ENCODE measurements at regions not wholly inside any gene's neighbourhood (a gene's known extent, or its start where the extent isn't known, plus 50 kb on each side); places are given as distances from the start of the nearest gene placed in this dataset.

DNA sequence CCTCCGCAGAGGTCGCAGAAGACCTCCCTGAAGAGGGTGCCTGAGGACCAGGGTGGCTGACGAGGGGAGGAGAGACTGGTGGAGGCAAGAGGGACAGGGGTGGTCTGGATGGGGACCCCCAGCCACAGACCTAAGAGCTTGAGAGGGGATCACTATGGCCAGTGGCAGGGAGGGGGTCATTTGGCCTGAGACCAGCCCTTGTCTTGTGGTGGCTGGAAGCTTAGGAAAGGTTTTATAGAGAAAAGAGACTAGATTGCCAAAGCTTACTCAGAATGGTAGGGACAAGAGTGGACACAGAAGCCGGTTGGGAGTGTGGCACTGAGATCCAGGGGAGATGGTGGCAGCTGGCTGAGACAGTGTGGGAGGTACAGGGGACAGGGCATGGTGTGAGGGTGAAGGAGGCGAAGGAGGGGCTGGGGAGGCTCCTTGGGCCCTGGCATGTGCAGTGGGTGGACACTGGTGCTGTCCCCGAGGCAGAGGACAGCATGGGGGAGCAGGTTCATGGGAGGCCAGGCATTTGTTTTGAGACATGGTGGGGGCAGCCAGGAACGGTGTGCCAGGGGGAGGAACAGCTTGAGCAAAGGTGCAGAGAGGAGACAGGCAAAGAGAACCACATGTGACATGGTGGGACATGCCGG lies 123.0 kb downstream of the C9orf50 start (continued):
- TF ChIP-seq RXRA (IDR thresholded peaks at IDR 0.05; ENCODE audit: insufficient read depth, low read depth, low read length) (no peak), PHF8 (conservative IDR thresholded peaks at IDR 0.05; ENCODE audit: low read depth, low read length) (no peak), YY1 (IDR thresholded peaks at IDR 0.05; ENCODE audit: low read depth, low read length) (no peak), HDAC6 (IDR thresholded peaks at IDR 0.05; ENCODE audit: low read depth, low read length) (no peak), CREB1 (IDR thresholded peaks at IDR 0.05) (no peak)
